ENCODE measurements at regions not wholly inside any gene's neighbourhood (a gene's known extent, or its start where the extent isn't known, plus 50 kb on each side); places are given as distances from the start of the nearest gene placed in this dataset.

DNA sequence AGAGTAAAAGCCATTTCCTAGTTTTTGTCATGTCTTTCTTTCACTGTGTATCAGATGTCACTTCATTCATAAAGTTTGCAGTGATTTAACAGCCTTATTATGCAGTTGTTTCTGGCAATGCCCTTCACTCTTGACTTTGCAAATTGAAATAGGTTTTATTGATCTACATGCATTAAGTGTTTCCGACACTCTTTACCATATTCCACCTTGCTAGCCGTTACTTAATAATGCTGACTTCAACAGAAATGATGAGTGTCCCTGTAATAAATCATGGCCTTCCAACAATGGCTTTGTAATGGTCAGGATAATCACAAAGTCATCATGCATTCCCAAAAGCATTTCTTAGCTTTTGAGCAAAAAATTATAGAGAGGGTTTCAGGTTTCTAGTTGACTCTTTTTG lies 236.8 kb upstream of the FMN2 start:
- Histone ChIP-seq H3K4me3 (no peak overlapping the region), H3K9me3 (no peaks in the 10 kb centered on the region), H3K36me3 (no peaks in the 10 kb centered on the region), H3K4me1 (ENCODE audit: insufficient read depth) (no peaks in the 10 kb centered on the region), H3K27ac (no peak overlapping the region), H3K27me3 (no peaks in the 10 kb centered on the region)
- intact Hi-C loops (cut with DNase I): no loop called here
- WGBS, 3 donors: 92 to 98% (median 92%) methylated on average over 2 of the region's 2 CpGs
- TF ChIP-seq, protein P1, sequence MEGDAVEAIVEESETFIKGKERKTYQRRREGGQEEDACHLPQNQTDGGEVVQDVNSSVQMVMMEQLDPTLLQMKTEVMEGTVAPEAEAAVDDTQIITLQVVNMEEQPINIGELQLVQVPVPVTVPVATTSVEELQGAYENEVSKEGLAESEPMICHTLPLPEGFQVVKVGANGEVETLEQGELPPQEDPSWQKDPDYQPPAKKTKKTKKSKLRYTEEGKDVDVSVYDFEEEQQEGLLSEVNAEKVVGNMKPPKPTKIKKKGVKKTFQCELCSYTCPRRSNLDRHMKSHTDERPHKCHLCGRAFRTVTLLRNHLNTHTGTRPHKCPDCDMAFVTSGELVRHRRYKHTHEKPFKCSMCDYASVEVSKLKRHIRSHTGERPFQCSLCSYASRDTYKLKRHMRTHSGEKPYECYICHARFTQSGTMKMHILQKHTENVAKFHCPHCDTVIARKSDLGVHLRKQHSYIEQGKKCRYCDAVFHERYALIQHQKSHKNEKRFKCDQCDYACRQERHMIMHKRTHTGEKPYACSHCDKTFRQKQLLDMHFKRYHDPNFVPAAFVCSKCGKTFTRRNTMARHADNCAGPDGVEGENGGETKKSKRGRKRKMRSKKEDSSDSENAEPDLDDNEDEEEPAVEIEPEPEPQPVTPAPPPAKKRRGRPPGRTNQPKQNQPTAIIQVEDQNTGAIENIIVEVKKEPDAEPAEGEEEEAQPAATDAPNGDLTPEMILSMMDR (IDR thresholded peaks at IDR 0.05): no peak
- TF ChIP-seq POLR2A (IDR thresholded peaks at IDR 0.05): no peak
- no peak for TF ChIP-seq EP300 (IDR thresholded peaks at IDR 0.05)
- no peak for DNase-seq

DNA sequence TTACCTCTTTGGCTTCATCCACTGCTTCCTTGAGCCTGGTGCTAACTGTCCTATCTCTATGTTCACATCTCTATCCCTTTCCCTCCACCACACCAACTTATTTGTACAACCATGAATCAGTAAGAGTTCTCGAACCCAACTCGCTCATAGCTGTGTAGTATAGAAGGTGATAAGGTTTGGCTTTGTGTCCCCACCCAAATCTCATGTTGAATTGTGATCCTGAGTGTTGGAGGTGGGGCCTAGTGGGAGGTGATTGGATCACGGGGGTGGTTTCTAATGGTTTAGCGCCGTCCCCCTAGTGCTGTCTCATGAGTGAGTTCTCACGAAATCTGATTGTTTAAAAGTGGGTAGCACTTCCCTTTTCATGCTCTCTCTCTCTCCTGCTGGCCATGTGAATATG lies 235.6 kb upstream of the FMN2 start:
- H3K9me3 ChIP-seq: no peaks in the 10 kb centered on the region
- 80 to 82% (median 82%) methylated on average over 6 of the region's 6 CpGs for WGBS, 3 donors
- TF ChIP-seq POLR2A (IDR thresholded peaks at IDR 0.05): no peak
- TF ChIP-seq, protein P1 (IDR thresholded peaks at IDR 0.05): no peak
- TF ChIP-seq EP300 (IDR thresholded peaks at IDR 0.05): no peak
- intact Hi-C loops (cut with DNase I): no loop called here
- H3K4me3 ChIP-seq: no peak overlapping the region
- H3K36me3 ChIP-seq: no peaks in the 10 kb centered on the region
- no peaks in the 10 kb centered on the region for H3K4me1 ChIP-seq (ENCODE audit: insufficient read depth)
- no peak overlapping the region for H3K27ac ChIP-seq
- no peaks in the 10 kb centered on the region for H3K27me3 ChIP-seq
- DNase-seq: no peak

DNA sequence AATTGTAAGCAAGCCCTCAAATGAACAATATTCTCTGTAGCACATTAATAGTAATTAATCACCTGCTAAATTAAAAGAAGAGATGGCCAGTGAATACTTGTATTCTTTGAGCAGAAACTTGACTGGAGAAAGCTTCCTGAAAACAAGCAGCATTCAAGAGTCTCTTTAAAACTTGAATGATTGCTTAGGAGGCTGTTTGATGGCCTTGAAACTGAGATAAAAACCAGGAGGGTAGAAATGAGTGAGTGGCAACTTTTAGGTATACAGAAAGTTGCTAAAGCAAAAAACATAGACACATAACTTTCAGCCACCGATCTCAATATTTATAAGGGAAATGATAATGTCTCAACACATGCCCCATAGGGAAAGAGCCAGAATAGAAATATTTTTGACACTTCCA lies 234.8 kb upstream of the FMN2 start:
- intact Hi-C loops (cut with DNase I): no loop called here
- Histone ChIP-seq H3K27me3 (no peaks in the 10 kb centered on the region), H3K4me3 (no peak overlapping the region), H3K9me3 (no peaks in the 10 kb centered on the region), H3K36me3 (no peaks in the 10 kb centered on the region), H3K27ac (no peak overlapping the region), H3K4me1 (ENCODE audit: insufficient read depth) (no peaks in the 10 kb centered on the region)
- TF ChIP-seq, protein P1 (IDR thresholded peaks at IDR 0.05): no peak
- no peak for TF ChIP-seq EP300 (IDR thresholded peaks at IDR 0.05)
- no peak for TF ChIP-seq POLR2A (IDR thresholded peaks at IDR 0.05)
- no peak for DNase-seq
- 42 to 57% (median 42%) methylated on average over 1 of the region's 1 CpG for WGBS, 3 donors

DNA sequence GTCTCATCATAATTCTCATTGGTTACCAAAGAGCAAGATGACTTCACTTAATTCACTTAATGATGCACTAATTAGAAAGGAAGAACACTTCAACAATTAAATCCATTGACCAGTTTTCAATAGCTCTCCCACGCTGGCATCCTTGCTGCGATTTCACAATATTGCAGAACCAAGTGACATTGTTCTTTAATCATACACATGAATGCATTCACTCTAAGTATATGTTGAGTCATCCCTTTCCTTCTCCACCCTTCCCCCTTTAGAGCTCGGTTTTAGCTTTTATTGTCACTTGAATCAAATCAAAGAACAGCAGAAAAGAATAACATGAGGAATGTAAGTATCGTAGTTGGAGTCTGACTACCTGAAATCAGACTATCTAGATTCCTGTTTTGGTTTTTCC lies 233.6 kb upstream of the FMN2 start:
- intact Hi-C loops (cut with DNase I): no loop called here
- no peak for DNase-seq
- Histone ChIP-seq H3K4me1 (ENCODE audit: insufficient read depth) (no peaks in the 10 kb centered on the region), H3K9me3 (no peaks in the 10 kb centered on the region), H3K27ac (no peak overlapping the region), H3K36me3 (no peaks in the 10 kb centered on the region), H3K4me3 (no peak overlapping the region), H3K27me3 (no peaks in the 10 kb centered on the region)
- 87 to 93% (median 91%) methylated on average over 4 of the region's 4 CpGs for WGBS, 3 donors
- no peak for TF ChIP-seq EP300 (IDR thresholded peaks at IDR 0.05)
- no peak for TF ChIP-seq POLR2A (IDR thresholded peaks at IDR 0.05)
- TF ChIP-seq, protein P1 (IDR thresholded peaks at IDR 0.05): no peak

DNA sequence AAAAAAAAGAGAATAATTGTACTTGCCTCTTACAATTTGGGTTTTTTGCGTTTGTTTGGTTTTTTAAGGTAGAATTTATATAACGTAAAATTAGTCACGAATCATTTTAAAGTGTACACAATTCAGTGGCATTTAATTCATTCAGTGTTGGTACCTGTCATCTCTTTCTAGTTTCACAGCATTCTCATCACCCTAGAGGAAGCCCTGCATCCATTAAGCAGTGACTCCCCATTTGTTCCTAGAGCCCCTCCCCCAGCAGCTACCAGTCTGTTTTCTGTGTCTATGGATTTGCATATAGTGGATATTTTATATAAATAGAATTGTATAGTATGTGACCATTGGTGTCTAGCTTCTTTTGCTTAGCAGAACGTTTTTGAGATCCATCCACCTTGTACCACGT lies 233.2 kb upstream of the FMN2 start:
- Histone ChIP-seq H3K4me1 (ENCODE audit: insufficient read depth) (no peaks in the 10 kb centered on the region), H3K27me3 (no peaks in the 10 kb centered on the region), H3K27ac (no peak overlapping the region), H3K36me3 (no peaks in the 10 kb centered on the region), H3K9me3 (no peaks in the 10 kb centered on the region), H3K4me3 (no peak overlapping the region)
- TF ChIP-seq, protein P1 (IDR thresholded peaks at IDR 0.05): no peak
- TF ChIP-seq POLR2A (IDR thresholded peaks at IDR 0.05): no peak
- TF ChIP-seq EP300 (IDR thresholded peaks at IDR 0.05): no peak
- intact Hi-C loops (cut with DNase I): no loop called here
- no peak for DNase-seq
- 90 to 96% (median 93%) methylated on average over 5 of the region's 5 CpGs for WGBS, 3 donors

Measured in ovary (tissue), 7 donors.